ENCODE measurements at regions not wholly inside any gene's neighbourhood (a gene's known extent, or its start where the extent isn't known, plus 50 kb on each side); places are given as distances from the start of the nearest gene placed in this dataset.

- Histone ChIP-seq H3K9me3 (ENCODE audit: control insufficient read depth in 4 of 4, insufficient read depth in 3 of 4, low read length in 3 of 4) (peaks cover 0 to 4% (median 1%) of the 10 kb centered on the region in 4 donors), H3K4me1 (ENCODE audit: control insufficient read depth in 5 of 5, insufficient read depth in 5 of 5, low read length in 5 of 5) (no peaks in the 10 kb centered on the region), H3K27ac (ENCODE audit: low read depth in 1 of 2, low read length in 1 of 2) (no peak overlapping the region), H3K27me3 (ENCODE audit: control insufficient read depth in 3 of 3, insufficient read depth in 3 of 3, low read length in 2 of 3) (no peaks in the 10 kb centered on the region), H3K4me3 (no peak overlapping the region), H3K36me3 (ENCODE audit: control insufficient read depth in 4 of 4, insufficient read depth in 4 of 4, low read length in 4 of 4) (no peaks in the 10 kb centered on the region), H3K9ac (ENCODE audit: insufficient read depth in 1 of 2, low read length in 2 of 2) (no peak overlapping the region)
- ATAC-seq (ENCODE audit: insufficient read depth, low FRiP score) (no peak), DNase-seq (no peak)
- 22 to 27% methylated on average over 13 of the region's 13 CpGs for WGBS, 2 donors
- TF ChIP-seq, protein P1, sequence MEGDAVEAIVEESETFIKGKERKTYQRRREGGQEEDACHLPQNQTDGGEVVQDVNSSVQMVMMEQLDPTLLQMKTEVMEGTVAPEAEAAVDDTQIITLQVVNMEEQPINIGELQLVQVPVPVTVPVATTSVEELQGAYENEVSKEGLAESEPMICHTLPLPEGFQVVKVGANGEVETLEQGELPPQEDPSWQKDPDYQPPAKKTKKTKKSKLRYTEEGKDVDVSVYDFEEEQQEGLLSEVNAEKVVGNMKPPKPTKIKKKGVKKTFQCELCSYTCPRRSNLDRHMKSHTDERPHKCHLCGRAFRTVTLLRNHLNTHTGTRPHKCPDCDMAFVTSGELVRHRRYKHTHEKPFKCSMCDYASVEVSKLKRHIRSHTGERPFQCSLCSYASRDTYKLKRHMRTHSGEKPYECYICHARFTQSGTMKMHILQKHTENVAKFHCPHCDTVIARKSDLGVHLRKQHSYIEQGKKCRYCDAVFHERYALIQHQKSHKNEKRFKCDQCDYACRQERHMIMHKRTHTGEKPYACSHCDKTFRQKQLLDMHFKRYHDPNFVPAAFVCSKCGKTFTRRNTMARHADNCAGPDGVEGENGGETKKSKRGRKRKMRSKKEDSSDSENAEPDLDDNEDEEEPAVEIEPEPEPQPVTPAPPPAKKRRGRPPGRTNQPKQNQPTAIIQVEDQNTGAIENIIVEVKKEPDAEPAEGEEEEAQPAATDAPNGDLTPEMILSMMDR (IDR thresholded peaks at IDR 0.05; ENCODE audit: control extremely low read depth, extremely low read depth) = no peak
Measured at GRCh38 chr9:129237164-129237611, 59.1 kb upstream of the IER5L start.

GRCh38 chr9:129236441-129237145, 58.5 kb upstream of the IER5L start:
- no peak overlapping the region for H3K27ac ChIP-seq (ENCODE audit: low read depth in 1 of 2, low read length in 1 of 2)
- 61 to 69% methylated on average over 15 of the region's 15 CpGs for WGBS, 2 donors
- no peak for DNase-seq

GRCh38 chr9:129235931-129236331, 57.9 kb upstream of the IER5L start:
- no peak for ATAC-seq (ENCODE audit: insufficient read depth, low FRiP score)
- TF ChIP-seq, protein P1 (IDR thresholded peaks at IDR 0.05; ENCODE audit: control extremely low read depth, extremely low read depth) = no peak
- WGBS, 2 donors = 54 to 56% methylated on average over 7 of the region's 7 CpGs
- DNase-seq = no peak
- Histone ChIP-seq H3K27ac (ENCODE audit: low read depth in 1 of 2, low read length in 1 of 2) (no peak overlapping the region), H3K4me3 (no peak overlapping the region), H3K4me1 (ENCODE audit: control insufficient read depth in 5 of 5, insufficient read depth in 5 of 5, low read length in 5 of 5) (no peaks in the 10 kb centered on the region), H3K9me3 (ENCODE audit: control insufficient read depth in 4 of 4, insufficient read depth in 3 of 4, low read length in 3 of 4) (peaks cover 0 to 4% (median 1%) of the 10 kb centered on the region in 4 donors), H3K27me3 (ENCODE audit: control insufficient read depth in 3 of 3, insufficient read depth in 3 of 3, low read length in 2 of 3) (no peaks in the 10 kb centered on the region), H3K9ac (ENCODE audit: insufficient read depth in 1 of 2, low read length in 2 of 2) (no peak overlapping the region), H3K36me3 (ENCODE audit: control insufficient read depth in 4 of 4, insufficient read depth in 4 of 4, low read length in 4 of 4) (no peaks in the 10 kb centered on the region)

More at GRCh38 chr9:129236441-129237145, 58.5 kb upstream of the IER5L start:
- no peaks in the 10 kb centered on the region for H3K27me3 ChIP-seq (ENCODE audit: control insufficient read depth in 3 of 3, insufficient read depth in 3 of 3, low read length in 2 of 3)
- no peaks in the 10 kb centered on the region for H3K36me3 ChIP-seq (ENCODE audit: control insufficient read depth in 4 of 4, insufficient read depth in 4 of 4, low read length in 4 of 4)
- no peak overlapping the region for H3K9ac ChIP-seq (ENCODE audit: insufficient read depth in 1 of 2, low read length in 2 of 2)
- TF ChIP-seq, protein P1 (IDR thresholded peaks at IDR 0.05; ENCODE audit: control extremely low read depth, extremely low read depth) = no peak
- no peaks in the 10 kb centered on the region for H3K4me1 ChIP-seq (ENCODE audit: control insufficient read depth in 5 of 5, insufficient read depth in 5 of 5, low read length in 5 of 5)
- no peak overlapping the region for H3K4me3 ChIP-seq
- H3K9me3 ChIP-seq (ENCODE audit: control insufficient read depth in 4 of 4, insufficient read depth in 3 of 4, low read length in 3 of 4) = peaks cover 0 to 4% (median 1%) of the 10 kb centered on the region in 4 donors
- no peak for ATAC-seq (ENCODE audit: insufficient read depth, low FRiP score)

Data from lung (tissue), 11 donors.